KMS-11 (cell line): ENCODE measurements at regions not wholly inside any gene's neighbourhood (a gene's known extent, or its start where the extent isn't known, plus 50 kb on each side); places are given as distances from the start of the nearest gene placed in this dataset.

Experiments
- H2AFZ ChIP-seq: fragments of 200-600 bp; sonication (generic); 2 replicates; pipeline ENCODE4 v1.6.1; 2016; ENCODE audit warnings: antibody characterized with exemption, mixed run types, low read depth
- H3K27ac ChIP-seq: fragments of 200-600 bp; sonication (generic); 2 replicates; pipeline ENCODE4 v1.6.1; 2016; ENCODE audit warnings: mild to moderate bottlenecking, mixed run types
- H3K27me3 ChIP-seq: fragments of 200-600 bp; sonication (generic); 2 replicates; pipeline ENCODE4 v1.6.1; 2017; ENCODE audit warnings: mild to moderate bottlenecking, low read depth, mixed run types, moderate library complexity; ENCODE audit not compliant: insufficient read depth
- H3K36me3 ChIP-seq: fragments of 200-600 bp; sonication (generic); 2 replicates; pipeline ENCODE4 v1.6.1; 2017; ENCODE audit warnings: mild to moderate bottlenecking, mixed run types; ENCODE audit not compliant: insufficient read depth
- H3K4me1 ChIP-seq: fragments of 200-600 bp; sonication (generic); 2 replicates; pipeline ENCODE4 v1.6.1; 2016; ENCODE audit warnings: mild to moderate bottlenecking, low read depth, mixed run types; ENCODE audit not compliant: poor library complexity, severe bottlenecking
- H3K4me2 ChIP-seq: fragments of 200-600 bp; sonication (generic); 2 replicates; pipeline ENCODE4 v1.7.0; 2016; ENCODE audit warnings: mild to moderate bottlenecking, mixed run types
- H3K4me3 ChIP-seq: fragments of 200-600 bp; sonication (generic); IDR thresholded peaks from 2 replicates; pipeline ENCODE4 v1.6.1; 2017; ENCODE audit warnings: low read depth, low read length, mixed read lengths; ENCODE audit not compliant: insufficient read depth
- H3K79me2 ChIP-seq: fragments of 200-600 bp; sonication (generic); 2 replicates; pipeline ENCODE4 v1.6.1; 2016; ENCODE audit warnings: low read depth, mixed run types; ENCODE audit not compliant: insufficient read depth
- H3K9ac ChIP-seq: fragments of 200-600 bp; sonication (generic); 2 replicates; pipeline ENCODE4 v1.6.1; 2016; ENCODE audit warnings: mild to moderate bottlenecking, mixed run types
- H4K20me1 ChIP-seq: fragments of 200-600 bp; sonication (generic); 2 replicates; pipeline ENCODE4 v1.6.1; 2016; ENCODE audit warnings: mild to moderate bottlenecking, mixed run types; ENCODE audit not compliant: insufficient read depth
- TF ChIP-seq, protein P1 (sequence below): fragments of 200-600 bp; sonication (generic); conservative IDR thresholded peaks from 2 replicates; pipeline ENCODE4 v1.6.1; 2017; ENCODE audit warnings: low read depth, mild to moderate bottlenecking, antibody characterized with exemption, low read length, moderate library complexity, mixed read lengths

DNA sequence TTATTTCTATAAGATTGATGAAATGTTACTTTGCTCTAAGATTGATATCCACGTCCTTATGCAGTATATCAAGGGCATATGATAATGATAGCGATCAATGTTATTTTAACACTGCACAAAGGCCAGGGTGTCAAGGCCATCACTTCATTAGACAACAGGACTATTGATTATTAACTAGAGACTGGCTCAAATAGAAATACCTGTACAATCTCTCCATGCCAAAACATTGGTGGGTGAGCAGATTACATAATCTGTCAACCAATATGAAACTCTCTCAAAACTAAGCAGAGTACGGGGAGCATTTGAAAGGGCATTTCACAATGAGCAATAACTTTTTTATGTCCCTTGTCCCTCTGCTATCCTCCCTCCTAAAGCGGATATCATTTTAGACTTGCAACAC, 566.5 kb upstream of the PKN2 start:
- Histone ChIP-seq H3K79me2 (no peaks in the 10 kb centered on the region), H3K4me2 (no peak overlapping the region), H3K4me1 (no peaks in the 10 kb centered on the region), H4K20me1 (no peaks in the 10 kb centered on the region), H3K4me3 (no peak overlapping the region), H3K27me3 (no peaks in the 10 kb centered on the region), H2AFZ (no peak overlapping the region), H3K27ac (no peak overlapping the region), H3K36me3 (no peaks in the 10 kb centered on the region), H3K9ac (no peak overlapping the region)
- TF ChIP-seq, protein P1, sequence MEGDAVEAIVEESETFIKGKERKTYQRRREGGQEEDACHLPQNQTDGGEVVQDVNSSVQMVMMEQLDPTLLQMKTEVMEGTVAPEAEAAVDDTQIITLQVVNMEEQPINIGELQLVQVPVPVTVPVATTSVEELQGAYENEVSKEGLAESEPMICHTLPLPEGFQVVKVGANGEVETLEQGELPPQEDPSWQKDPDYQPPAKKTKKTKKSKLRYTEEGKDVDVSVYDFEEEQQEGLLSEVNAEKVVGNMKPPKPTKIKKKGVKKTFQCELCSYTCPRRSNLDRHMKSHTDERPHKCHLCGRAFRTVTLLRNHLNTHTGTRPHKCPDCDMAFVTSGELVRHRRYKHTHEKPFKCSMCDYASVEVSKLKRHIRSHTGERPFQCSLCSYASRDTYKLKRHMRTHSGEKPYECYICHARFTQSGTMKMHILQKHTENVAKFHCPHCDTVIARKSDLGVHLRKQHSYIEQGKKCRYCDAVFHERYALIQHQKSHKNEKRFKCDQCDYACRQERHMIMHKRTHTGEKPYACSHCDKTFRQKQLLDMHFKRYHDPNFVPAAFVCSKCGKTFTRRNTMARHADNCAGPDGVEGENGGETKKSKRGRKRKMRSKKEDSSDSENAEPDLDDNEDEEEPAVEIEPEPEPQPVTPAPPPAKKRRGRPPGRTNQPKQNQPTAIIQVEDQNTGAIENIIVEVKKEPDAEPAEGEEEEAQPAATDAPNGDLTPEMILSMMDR = no peak

DNA sequence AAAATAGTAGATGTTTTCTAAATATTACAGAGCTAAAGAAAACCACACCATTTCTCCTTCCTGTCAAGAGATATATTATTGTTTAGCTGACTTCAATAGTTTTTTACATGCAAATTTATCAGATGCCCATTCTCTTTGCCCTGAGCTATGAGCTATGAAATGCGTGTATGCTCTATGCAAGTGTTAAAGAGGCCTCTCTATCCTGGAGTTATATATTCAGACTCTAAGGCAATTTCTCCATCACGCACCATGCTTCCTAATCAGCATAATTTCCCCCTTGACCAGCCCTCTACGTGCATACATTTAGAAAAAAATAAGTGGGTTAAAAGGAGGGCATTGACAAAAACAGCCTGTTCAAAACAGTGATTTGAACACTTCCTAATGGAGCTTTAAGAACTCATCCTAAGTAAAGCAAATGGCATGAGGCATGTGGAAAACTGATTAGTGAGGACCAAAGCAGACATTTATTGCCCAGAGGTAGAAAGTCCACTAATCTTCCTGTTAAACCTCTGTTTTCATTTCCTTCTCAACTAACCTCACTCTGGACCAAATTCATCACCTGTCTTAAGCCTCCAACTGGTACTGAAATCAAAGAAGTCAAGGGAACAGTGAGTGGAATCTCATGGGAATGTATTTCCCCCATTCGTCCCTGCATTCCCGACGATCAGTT, 565.8 kb upstream of the PKN2 start:
- Histone ChIP-seq H2AFZ (no peak overlapping the region), H4K20me1 (no peaks in the 10 kb centered on the region), H3K79me2 (no peaks in the 10 kb centered on the region), H3K4me3 (no peak overlapping the region), H3K27ac (no peak overlapping the region), H3K4me2 (no peak overlapping the region), H3K9ac (no peak overlapping the region), H3K36me3 (no peaks in the 10 kb centered on the region), H3K4me1 (no peaks in the 10 kb centered on the region), H3K27me3 (no peaks in the 10 kb centered on the region)
- TF ChIP-seq, protein P1 = no peak

DNA sequence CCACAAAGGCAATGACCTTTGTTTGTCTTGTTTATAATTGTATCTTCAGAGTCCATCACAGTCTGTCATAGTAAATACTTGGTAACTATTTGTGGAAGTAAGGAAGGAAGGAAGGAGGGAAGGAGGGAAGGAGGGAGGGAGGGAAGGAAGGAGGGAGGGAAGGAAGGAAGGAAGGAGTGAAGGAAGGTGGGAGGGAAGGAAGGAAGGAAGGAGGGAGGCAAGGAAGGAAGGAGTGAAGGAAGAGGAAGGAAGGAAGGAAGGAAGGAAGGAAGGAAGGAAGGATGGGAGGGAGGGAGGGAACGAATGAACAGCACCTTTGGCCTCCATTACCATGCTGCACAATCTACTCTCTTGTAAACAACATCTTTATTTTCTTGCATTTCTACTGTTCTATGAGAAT, 559.5 kb upstream of the PKN2 start:
- Histone ChIP-seq H3K79me2 (no peaks in the 10 kb centered on the region), H2AFZ (no peak overlapping the region), H3K27ac (no peak overlapping the region), H3K4me2 (no peak overlapping the region), H3K36me3 (no peaks in the 10 kb centered on the region), H4K20me1 (no peaks in the 10 kb centered on the region), H3K4me1 (no peaks in the 10 kb centered on the region), H3K4me3 (no peak overlapping the region), H3K27me3 (no peaks in the 10 kb centered on the region), H3K9ac (no peak overlapping the region)
- TF ChIP-seq, protein P1 = no peak

DNA sequence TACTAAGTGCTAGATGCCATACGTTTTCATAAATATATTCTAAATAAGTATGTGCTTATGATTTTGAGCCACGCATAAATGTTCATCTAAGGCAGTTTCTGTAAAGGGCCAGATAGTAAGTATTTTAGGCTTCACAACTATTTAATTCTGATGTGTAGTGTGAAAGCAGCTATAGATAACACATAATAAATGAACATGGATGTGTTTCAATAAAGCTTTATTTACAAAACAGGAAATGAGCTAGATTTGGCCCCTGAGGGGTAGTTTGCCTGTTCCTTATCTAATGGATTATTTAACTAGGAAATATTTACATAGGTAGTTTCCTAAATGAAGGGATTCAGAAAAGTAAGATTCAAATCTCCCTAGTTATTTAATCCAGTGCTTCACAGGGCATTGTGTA, 557.6 kb upstream of the PKN2 start:
- H3K4me3 ChIP-seq = no peak overlapping the region
- H3K9ac ChIP-seq = no peak overlapping the region
- no peaks in the 10 kb centered on the region for H3K4me1 ChIP-seq
- no peaks in the 10 kb centered on the region for H4K20me1 ChIP-seq
- no peak overlapping the region for H3K4me2 ChIP-seq
- H3K27me3 ChIP-seq = no peaks in the 10 kb centered on the region
- TF ChIP-seq, protein P1 = no peak
- H3K79me2 ChIP-seq = no peaks in the 10 kb centered on the region
- no peaks in the 10 kb centered on the region for H3K36me3 ChIP-seq
- H3K27ac ChIP-seq = no peak overlapping the region
- no peak overlapping the region for H2AFZ ChIP-seq
